Activated CD4-positive, CD25-positive, alpha-beta regulatory T cell treated with anti-CD3 and anti-CD28 coated beads, Interleukin-2, amount 50 U/mL, for 24 hours (primary cell): ENCODE measurements at regions not wholly inside any gene's neighbourhood (a gene's known extent, or its start where the extent isn't known, plus 50 kb on each side); places are given as distances from the start of the nearest gene placed in this dataset.

Experiments
- ATAC-seq, 2 donors: fragments of 150-1000 bp; cut with Tn5 transposase; one replicate each; pipeline ENCODE4 v1.10.0; 2021; ENCODE audit warnings: mild to moderate bottlenecking in 1 of 2, moderate library complexity in 1 of 2

- ATAC-seq, result no peak
Measured at GRCh38 chr17:72476575-72476986, 355.8 kb downstream of the SOX9 start.

DNA sequence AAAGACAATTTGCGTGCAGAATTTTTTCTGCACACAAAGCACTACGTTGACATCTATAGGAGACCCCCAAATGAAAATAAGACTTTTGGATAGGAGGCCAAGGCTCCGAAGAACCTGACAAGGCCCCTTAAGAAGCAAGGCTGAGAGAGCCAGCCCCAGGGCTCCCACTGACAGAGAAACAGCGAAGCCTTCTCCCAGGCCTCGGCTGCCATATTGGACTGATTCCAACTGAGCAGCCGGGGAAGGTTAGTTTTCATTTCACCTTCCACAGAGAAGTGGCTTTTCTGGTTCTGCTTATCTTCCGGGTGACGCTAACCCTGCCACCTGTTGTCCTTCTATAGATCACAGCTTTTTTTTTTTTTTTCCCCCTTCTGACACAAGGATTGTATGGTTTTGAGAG is 356.7 kb downstream of the SOX9 start:
- ATAC-seq, result no peak

GRCh38 chr17:72479113-72479512 is 358.3 kb downstream of the SOX9 start:
- ATAC-seq, result no peak

DNA sequence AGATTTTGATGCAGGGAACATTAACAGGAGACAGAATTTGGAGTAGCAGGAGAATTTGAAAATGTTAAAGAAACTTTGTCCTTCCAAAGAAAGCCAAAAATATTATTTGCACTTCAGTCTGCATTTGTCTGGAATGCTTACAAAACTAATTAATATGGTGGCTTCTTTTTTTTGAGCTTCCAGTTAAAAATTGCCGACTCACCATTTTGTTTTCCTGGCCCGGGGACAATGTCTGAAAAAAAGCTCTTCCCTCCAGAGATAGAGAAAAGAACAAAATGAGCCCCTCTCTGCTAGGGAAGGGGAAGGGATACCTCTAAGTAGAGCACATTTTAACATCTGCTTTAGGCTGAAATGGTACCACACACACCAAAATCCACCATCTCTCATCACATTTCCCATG is 360.8 kb downstream of the SOX9 start:
- no peak for ATAC-seq

- no peak for ATAC-seq
Measured at GRCh38 chr17:72485596-72485995, 364.8 kb downstream of the SOX9 start.

DNA sequence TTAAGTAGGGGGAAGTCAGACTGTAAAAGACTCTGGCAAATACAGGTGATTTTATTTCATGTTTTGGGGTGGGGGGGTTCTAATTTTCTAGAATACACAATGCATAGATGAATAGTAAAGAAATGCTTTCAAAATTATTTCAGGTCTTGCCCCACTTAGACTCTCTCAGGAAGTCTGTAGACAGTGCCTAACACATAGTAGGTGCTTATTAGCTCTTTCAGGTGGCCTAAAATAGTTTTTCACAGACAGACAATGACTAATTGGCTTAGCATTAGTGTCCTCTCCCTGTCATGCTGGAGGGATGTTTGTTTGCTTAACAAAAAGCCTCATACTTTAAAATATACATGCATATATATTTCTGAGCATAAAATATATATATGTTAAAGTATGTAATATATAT is 366.0 kb downstream of the SOX9 start:
- ATAC-seq, result no peak

GRCh38 chr17:72487731-72488494 is 367.1 kb downstream of the SOX9 start:
- ATAC-seq, result no peak

DNA sequence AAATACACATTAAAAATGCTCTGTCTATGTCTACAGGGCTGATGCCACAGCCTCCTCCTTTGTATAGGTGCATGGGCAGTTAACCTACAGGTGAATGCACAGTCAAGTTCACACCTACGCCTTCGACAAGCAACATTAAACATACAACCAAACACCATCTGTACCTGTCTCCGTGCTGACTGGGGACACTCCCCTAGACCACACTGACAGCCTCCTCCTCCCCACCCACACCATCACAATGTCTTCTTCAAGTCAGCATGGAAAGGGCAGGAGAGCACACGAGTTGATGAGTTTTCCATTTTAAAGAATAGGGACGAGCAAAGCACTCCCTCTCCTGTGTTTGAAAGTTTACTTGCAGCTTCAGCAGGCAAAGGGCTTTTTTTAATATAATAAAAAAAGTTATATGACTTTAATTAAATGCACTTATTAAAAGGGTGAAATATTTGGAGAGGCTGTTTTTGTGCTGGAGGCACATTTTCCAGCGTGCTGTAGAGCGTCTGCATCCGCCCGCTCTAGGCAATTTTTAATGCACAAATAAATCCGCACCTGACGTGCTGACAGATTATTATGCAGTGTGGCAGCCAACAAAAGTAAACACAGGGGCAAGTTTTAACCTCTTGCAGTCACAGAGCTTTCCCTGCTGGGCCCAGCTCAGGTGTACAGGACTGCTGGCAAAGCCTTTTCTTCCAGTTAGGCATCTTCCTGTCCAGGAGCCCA is 367.9 kb downstream of the SOX9 start:
- no peak for ATAC-seq

DNA sequence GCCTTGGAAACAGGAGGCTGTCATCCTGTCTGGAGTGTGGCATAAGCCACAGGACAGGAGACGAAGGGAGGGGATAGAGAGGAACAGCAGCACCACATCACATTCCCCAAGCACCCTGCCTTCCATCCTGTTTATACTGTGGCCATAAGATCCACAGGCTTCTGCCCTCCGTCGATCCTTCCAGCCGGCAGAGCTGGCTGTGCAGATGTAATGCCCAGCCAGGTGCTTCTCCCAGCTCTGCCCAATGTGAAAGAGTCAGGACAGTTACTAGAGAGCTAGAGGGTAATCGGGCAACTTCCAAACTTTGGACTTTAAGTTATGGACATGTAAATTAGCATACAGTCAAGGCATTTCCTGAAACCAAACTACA is 368.4 kb downstream of the SOX9 start:
- ATAC-seq, result no peak

- ATAC-seq, result no peak
Measured at GRCh38 chr17:72491102-72491501, 370.3 kb downstream of the SOX9 start.

DNA sequence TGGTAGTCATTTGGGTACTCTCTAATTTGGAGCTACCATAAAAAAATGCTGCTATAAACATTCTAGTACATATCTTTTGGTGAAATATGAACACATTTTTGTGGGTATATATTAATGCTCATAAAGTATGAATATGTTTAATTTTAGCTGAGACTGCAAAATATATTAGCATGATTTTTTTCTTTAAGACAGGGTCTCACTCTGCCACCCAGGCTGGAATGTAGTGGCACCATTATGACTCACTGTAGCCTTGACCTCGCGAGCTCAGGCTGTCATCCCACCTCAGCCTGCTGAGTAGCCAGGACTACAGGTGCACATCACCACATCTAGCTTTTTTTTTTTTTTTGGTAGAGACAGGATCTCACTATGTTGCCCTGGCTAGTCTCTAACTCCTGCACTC is 371.7 kb downstream of the SOX9 start:
- ATAC-seq, result no peak

DNA sequence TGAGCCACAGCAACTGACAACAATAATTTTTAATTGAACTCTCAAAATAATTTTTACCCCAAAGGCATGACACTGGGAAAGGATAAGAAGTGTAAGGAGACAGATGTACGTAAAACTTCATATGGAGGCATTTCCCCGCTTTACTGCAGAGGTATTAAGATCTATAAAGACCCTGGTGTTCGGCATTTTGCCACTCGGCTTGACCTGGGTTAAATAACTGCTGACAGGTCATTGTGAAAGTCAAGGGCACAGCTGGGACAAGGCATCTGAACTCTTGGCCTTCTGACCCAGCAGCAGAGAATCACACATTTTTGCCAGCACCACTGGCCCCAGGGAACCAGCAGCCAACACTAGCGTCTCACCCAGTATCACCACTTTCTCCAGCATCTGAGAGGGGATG is 372.1 kb downstream of the SOX9 start:
- ATAC-seq, result no peak

DNA sequence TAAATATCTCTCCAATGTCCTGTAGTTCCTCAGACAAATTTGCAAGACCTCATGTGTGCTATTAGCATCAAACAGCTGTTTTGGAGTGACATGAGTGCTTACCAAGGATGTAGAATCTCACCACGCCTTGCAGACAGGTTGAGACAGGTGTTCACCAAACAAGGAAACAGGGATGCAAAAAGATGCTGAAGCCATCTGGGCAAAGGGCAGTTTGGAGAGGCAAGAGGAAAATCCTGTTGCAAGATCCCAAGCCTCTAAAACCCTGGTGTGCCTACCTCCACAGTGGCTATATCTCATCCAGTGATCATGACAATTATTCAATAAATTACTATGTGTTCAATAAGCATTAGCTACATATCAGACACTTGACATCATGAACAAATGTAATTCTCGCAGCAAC is 373.7 kb downstream of the SOX9 start:
- ATAC-seq, result no peak

DNA sequence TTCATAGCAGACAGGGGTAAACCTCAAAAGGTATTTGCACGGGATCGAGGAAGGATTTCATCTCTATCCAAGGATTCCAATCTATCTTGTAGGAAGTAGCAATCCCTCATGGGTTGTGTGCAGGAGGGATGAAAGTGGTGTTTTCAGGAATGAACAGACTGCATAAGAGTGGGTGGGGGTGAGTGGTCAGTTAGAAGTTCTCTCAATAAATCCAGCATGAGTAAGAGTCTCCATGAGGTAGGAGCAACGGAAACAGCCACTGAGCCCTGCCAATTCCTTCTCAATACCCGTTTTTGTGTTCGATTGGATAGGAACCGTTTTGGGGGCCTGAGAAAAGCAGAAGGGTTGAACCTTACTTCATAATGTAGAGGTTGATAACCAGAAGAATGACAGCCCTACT is 375.6 kb downstream of the SOX9 start:
- ATAC-seq, result no peak

DNA sequence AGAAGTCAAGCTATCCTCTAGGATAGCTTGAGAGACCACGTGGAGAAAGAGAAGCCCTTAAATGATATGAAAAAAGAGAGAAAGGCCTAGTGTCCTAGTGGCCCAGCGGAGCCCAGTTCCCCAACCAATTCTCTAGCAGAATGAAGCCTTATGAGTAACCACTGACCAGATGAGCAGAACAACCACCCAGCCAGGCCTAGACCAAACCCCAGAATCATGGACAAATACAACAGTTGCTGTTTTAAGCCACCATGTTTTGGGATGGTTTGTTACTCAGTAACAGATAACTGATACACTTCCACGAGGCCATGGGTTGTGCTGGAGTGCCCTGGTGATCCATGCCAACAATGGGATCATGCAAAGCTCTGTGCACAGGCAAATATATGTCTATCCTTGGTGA is 377.1 kb downstream of the SOX9 start:
- no peak for ATAC-seq

DNA sequence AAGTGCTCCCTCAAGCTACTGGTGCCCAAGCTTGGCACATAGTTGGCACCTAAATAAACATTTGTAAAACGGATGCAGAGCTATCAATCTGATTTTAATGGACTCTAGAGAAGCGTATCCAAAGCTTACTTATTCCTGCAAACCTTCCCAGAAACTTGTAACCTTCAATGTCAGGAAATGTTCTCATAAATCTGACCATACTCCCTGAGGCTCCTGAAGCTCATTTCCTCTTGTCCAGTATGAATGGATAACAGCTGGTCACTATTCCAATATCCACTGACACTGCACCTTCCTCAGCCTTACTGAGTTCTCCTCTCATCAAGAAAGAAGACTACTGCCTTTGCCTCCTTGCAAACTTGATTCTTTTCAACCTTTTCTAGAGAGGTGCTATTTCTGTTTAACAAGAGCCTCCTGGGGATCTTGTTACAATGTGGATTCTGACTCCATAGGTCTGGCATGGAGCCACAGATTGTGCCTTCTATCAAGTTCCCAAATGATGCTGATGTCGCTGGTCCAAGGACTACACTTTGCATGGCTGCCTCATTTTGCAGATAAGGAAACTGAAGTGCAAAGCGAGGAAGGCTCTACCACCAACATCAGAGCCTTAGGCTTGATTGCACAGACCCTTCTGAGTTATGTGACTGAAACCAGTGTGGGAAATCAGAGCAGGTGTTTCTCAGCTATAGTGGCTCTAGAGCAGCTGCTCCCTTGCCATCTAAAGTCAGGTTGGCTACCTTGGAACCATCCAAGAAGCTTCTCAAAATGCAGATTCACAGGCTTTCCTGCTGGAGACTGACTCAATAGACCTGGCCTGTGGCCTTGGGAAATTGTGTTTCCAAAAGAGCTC is 377.8 kb downstream of the SOX9 start:
- ATAC-seq, result no peak

DNA sequence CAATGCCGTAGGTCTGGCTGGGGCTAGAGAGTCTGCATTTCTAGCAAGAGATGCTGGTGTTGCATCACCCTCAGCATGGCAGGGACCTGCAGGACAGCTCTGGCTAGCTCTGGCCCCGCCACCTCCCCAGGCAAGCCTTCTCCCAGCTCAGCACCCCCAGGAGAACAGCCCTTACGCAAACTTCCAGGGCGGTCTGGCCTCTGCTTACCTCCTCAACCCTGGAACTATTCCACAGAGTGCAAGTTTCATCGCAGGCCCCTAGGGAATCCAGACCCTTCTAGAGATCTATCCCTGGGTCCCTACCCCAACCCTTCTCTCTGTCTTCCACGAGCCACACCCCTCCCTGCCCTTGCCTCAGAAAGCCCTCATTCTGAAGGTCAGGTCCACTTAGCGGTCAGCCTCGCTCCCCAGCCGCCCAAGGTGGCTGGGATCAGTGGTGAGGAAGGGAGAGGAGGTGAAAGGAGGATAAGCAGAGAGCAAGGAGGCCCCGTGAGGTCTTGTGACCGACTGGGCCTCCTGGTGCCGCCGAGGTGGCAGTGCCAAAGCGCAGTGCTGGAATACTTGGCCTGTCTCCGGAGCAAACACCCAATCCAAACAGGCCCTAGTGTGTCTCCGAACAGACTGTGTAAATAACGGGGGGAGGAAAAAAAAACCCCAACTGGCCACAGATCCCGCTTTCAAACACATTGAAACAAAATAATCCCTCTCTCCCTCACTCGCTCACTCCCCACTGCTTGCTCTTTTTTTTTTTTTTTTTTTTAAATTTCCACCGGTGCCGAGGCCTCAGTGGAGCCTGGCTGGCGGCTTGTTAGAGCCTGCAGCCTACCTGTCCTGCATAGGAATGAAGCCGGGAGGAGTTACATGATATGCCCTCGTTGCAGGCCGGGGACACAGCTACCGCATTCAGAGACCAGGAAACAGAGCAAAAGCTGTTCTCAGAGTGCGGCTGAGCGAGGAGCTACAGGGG is 380.9 kb downstream of the SOX9 start:
- no peak for ATAC-seq

DNA sequence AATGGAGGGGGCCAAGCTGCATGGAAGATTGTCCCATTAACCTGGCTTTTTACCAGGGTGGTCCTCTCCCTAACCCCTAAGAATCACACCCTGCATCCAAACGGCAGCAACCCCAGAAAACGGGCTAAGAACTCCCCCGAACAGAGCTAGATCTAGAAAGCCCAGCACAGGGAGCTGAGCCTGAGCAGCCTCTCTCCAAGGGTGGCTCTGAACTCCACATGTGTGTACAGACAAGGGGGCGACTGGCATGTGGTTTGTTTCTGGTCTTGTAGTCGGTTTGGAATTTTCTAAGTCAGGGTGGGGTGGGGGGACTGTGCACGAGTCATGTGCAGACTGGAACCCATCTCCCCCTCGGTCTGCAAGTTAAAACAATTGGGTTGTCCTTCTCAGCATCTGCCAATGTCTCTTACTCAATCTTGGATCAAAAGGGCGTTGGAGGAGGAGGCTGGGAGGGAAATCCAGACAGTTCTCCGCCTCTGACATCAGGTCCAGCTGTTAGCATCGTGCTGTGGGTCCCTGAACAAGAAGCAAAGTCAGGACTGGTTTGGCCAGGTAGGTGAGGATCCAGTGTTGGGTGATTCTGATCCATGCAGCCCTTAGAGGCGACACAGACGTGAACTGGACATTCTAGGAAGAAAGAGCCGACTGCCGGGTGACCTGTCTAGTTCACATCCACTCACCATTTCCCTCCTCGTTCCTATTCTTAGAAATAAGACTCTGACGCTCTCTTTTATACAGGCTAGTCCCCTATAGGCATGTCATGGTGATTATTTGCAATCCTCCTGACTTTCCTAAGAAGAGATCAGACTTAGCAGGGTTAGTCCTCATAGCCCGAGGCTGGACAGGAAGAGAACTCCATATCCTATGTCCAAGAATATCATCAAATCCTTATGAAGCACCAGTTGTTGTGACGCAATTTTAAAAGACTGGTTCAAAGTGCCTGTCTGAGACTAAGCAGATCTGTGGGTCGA is 381.8 kb downstream of the SOX9 start:
- no peak for ATAC-seq

DNA sequence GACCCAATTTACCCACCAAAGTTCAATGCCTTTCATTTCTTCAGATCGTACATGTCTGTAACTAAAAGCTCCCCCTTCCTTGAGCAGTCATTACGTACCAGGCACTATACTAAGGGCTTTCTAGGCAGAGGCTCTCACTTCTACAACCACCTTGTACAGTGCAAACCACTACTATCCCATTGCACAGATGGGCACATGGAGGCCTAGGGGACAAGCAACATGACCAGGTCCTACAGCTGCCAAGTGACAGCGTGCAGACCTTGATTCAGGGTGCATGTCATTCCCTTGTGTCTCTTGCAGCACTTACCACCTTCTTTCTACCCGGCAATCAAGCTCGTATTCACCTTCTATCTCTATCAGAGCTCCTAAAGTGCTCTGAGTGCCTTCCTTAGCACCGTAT is 382.7 kb downstream of the SOX9 start:
- no peak for ATAC-seq

- no peak for ATAC-seq
Measured at GRCh38 chr17:72504783-72505182, 384.0 kb downstream of the SOX9 start.

GRCh38 chr17:72506773-72507172 is 386.0 kb downstream of the SOX9 start:
- no peak for ATAC-seq
